ENCODE measurements at regions not wholly inside any gene's neighbourhood (a gene's known extent, or its start where the extent isn't known, plus 50 kb on each side); places are given as distances from the start of the nearest gene placed in this dataset.

DNA sequence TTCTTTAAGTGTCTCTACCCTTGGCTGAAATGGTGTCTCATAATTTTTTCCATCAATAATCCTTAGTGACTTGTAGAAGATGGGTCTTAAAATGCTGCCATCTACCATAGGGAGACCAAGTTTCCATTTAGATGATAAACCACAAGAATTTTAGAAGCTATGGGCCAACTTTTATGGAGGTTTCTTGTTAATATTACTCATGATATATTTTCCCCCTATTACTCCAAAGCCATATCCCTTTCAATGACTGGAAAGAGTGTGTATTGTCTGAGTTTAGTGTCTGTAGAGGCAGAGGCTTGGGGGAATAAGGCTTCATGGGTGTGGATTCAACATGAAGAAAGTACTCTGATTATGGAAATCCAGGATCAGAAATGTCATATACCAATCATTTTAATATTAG lies 507.3 kb upstream of the TNC start:
- H2AFZ ChIP-seq (ENCODE audit: low read length) = no peak overlapping the region
- H3K36me3 ChIP-seq (ENCODE audit: insufficient read depth, low read length) = no peaks in the 10 kb centered on the region
- TF ChIP-seq CTCF (conservative IDR thresholded peaks at IDR 0.05; ENCODE audit: low read length) (no peak), EZH2phosphoT487 (IDR thresholded peaks at IDR 0.05; ENCODE audit: borderline replicate concordance) (no peak)
- H3K4me2 ChIP-seq (ENCODE audit: low read depth, low read length, poor library complexity, severe bottlenecking) = no peak overlapping the region
- no peaks in the 10 kb centered on the region for H3K27me3 ChIP-seq (ENCODE audit: insufficient read depth, low read length, poor library complexity, severe bottlenecking)
- H3K4me3 ChIP-seq (ENCODE audit: low read length, poor library complexity, severe bottlenecking) = no peak overlapping the region
- H3K9me2 ChIP-seq (replicated peaks; ENCODE audit: low read depth, low read length) = no peaks in the 10 kb centered on the region
- no peaks in the 10 kb centered on the region for H3K4me1 ChIP-seq (ENCODE audit: insufficient read depth, low read length, poor library complexity, severe bottlenecking)
- H3K9me3 ChIP-seq (ENCODE audit: insufficient read depth, low read depth, low read length) = no peaks in the 10 kb centered on the region; the same call in 1 of the 2 replicates
- no peaks in the 10 kb centered on the region for H3F3A ChIP-seq (ENCODE audit: low read depth)
- no peaks in the 10 kb centered on the region for H3K79me2 ChIP-seq (ENCODE audit: insufficient read depth, low read length)
- no peaks in the 10 kb centered on the region for H4K20me1 ChIP-seq (ENCODE audit: insufficient read depth, low read length, poor library complexity, severe bottlenecking)
- H3K9ac ChIP-seq (ENCODE audit: low read depth, low read length, poor library complexity, severe bottlenecking) = no peak overlapping the region

DNA sequence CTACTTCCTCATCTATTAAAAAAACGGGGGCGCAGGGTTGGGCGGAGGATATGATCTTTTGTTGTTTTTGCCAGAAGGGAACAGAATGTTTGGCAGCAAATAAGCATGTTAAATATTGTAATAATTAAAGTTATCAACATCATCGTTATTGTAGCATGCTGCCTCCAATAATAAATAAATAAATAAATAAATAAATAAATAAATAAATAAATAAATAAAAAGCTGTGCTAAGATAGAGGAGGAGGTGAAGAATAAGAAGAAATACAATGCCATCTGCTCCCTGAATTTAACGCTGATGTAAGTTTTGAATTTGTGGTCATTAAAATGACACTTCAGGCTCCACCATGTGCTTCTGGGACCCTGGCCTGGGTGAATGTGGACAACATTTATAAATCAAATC lies 508.0 kb upstream of the TNC start:
- Histone ChIP-seq H3F3A (ENCODE audit: low read depth) (no peaks in the 10 kb centered on the region), H2AFZ (ENCODE audit: low read length) (no peak overlapping the region)
- no peak for TF ChIP-seq EZH2phosphoT487 (IDR thresholded peaks at IDR 0.05; ENCODE audit: borderline replicate concordance)
- no peak for TF ChIP-seq CTCF (conservative IDR thresholded peaks at IDR 0.05; ENCODE audit: low read length)

DNA sequence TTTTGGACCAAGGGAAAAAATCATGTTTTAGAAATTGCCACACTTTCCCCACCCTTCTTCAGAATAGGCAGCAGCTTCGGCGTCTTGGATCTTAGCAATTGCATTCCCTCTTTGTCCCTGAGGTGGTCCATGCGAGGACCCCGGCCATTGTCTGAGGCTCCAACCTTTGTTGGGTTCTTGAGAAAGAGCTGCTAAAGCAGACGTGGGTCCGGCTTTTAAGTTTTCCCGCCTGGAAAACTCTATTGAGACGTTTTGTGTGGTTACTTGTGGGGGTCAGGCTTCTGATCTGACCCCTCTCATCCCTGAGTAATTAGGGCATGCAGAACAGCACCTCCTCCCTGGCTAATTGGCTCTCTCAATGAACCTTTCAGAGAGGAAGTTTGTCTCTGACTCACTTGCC lies 509.6 kb upstream of the TNC start:
- H3K4me1 ChIP-seq (ENCODE audit: insufficient read depth, low read length, poor library complexity, severe bottlenecking) = no peaks in the 10 kb centered on the region
- H3K9ac ChIP-seq (ENCODE audit: low read depth, low read length, poor library complexity, severe bottlenecking) = no peak overlapping the region
- no peak overlapping the region for H3K4me3 ChIP-seq (ENCODE audit: low read length, poor library complexity, severe bottlenecking)
- no peaks in the 10 kb centered on the region; the same call in 1 of the 2 replicates for H3K9me3 ChIP-seq (ENCODE audit: insufficient read depth, low read depth, low read length)
- no peaks in the 10 kb centered on the region for H3K36me3 ChIP-seq (ENCODE audit: insufficient read depth, low read length)
- TF ChIP-seq CTCF (conservative IDR thresholded peaks at IDR 0.05; ENCODE audit: low read length) (no peak), EZH2phosphoT487 (IDR thresholded peaks at IDR 0.05; ENCODE audit: borderline replicate concordance) (no peak)
- no peaks in the 10 kb centered on the region for H3F3A ChIP-seq (ENCODE audit: low read depth)
- H3K9me2 ChIP-seq (replicated peaks; ENCODE audit: low read depth, low read length) = no peaks in the 10 kb centered on the region
- no peaks in the 10 kb centered on the region for H3K27me3 ChIP-seq (ENCODE audit: insufficient read depth, low read length, poor library complexity, severe bottlenecking)
- H3K4me2 ChIP-seq (ENCODE audit: low read depth, low read length, poor library complexity, severe bottlenecking) = no peak overlapping the region
- no peaks in the 10 kb centered on the region for H4K20me1 ChIP-seq (ENCODE audit: insufficient read depth, low read length, poor library complexity, severe bottlenecking)
- H3K79me2 ChIP-seq (ENCODE audit: insufficient read depth, low read length) = no peaks in the 10 kb centered on the region
- H2AFZ ChIP-seq (ENCODE audit: low read length) = no peak overlapping the region

More for the DNA sequence above, 508.0 kb upstream of the TNC start:
- H3K9me3 ChIP-seq (ENCODE audit: insufficient read depth, low read depth, low read length) = no peaks in the 10 kb centered on the region; the same call in 1 of the 2 replicates
- H3K4me1 ChIP-seq (ENCODE audit: insufficient read depth, low read length, poor library complexity, severe bottlenecking) = no peaks in the 10 kb centered on the region
- H3K4me2 ChIP-seq (ENCODE audit: low read depth, low read length, poor library complexity, severe bottlenecking) = no peak overlapping the region
- H3K4me3 ChIP-seq (ENCODE audit: low read length, poor library complexity, severe bottlenecking) = no peak overlapping the region
- H3K9ac ChIP-seq (ENCODE audit: low read depth, low read length, poor library complexity, severe bottlenecking) = no peak overlapping the region
- H3K79me2 ChIP-seq (ENCODE audit: insufficient read depth, low read length) = no peaks in the 10 kb centered on the region
- H3K36me3 ChIP-seq (ENCODE audit: insufficient read depth, low read length) = no peaks in the 10 kb centered on the region
- no peaks in the 10 kb centered on the region for H3K27me3 ChIP-seq (ENCODE audit: insufficient read depth, low read length, poor library complexity, severe bottlenecking)
- H3K9me2 ChIP-seq (replicated peaks; ENCODE audit: low read depth, low read length) = no peaks in the 10 kb centered on the region
- no peaks in the 10 kb centered on the region for H4K20me1 ChIP-seq (ENCODE audit: insufficient read depth, low read length, poor library complexity, severe bottlenecking)

Data from Loucy (cell line).